CD4-positive, alpha-beta T cell treated with Interleukin-12 subunit alpha and Interleukin-12 subunit beta, for 1 hour (primary cell): ENCODE measurements at regions not wholly inside any gene's neighbourhood (a gene's known extent, or its start where the extent isn't known, plus 50 kb on each side); places are given as distances from the start of the nearest gene placed in this dataset.
"Not testable (repeated sequence)": the region's sequence is repeated elsewhere in the genome, so short reads cannot be mapped to it uniquely, and the experiment has no call there.

ENCODE experiments used
- DNase-seq: peaks from one replicate; pipeline ENCODE4 v3.0.0-alpha.2; 2020

GRCh38 chr14:105945896-105946295 is 419.5 kb downstream of the TMEM121 start:
- DNase-seq: peak; percentile 19

DNA sequence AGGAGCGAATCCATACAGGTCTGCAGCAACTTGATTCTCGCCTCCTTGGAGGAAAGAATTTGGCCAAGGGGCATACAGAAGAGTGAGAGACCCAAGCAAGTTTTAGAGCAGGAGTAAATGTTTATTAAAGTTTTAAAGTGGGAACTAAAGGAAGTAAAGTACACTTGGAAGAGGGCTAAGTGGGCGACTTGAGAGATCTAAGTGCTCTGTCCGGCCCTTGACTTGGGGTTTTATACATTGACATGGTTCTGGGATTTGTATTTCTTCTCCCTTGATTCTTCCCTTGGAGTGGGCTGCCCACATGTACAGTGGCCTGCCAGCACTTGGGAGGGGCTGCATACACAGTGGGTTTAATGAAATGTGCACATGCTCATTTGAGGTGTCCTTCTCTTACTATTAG is 421.2 kb downstream of the TMEM121 start:
- no peak for DNase-seq

- peak; percentile 13 for DNase-seq
These were observed 422.6 kb downstream of the TMEM121 start for GRCh38 chr14:105948955-105949354.

DNA sequence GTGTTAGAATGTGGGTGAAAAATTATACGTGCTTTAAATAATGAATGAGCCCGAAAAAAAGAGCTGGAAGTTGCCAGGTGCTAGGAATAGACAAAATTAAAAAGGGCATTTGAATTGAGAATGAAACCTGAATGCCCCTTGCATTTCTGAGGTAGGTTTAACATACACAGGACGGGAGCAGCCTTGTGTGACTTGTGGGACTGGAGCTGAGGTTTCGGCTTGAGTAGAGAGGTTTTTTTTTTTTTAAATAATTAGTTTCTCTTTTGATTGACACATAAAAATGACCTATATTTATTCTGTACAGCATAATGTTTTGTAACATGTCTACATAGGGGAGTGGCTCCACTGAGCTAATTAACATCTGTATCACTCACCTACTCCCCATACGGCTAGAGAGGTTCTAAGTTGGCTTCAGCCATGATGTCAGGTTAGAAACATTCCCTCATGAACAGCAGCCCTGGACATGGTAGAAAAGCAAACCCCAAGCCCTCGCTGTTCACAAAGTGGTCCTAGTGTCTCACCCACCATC is 424.0 kb downstream of the TMEM121 start:
- DNase-seq: not testable (repeated sequence)

DNA sequence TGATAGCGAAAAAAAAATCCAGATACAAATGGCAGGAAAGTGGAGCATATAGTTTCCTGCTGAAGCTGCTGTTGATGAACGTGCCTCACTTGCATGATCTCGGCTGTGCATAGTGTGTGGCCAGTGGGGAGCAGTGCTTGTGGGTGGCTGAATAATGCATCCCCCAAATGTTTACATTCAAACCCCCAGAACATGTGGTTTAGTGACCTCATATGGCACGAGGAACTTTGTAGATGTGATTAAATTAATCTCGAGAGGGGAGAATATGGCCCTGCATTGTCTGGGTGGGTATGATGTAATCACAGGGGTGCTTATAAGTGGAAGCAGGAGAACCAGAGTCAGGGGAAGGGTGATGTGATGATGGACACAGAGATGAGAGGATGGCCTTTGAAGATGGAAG is 425.0 kb downstream of the TMEM121 start:
- no peak for DNase-seq

GRCh38 chr14:105952222-105952621 is 425.8 kb downstream of the TMEM121 start:
- DNase-seq: no peak

DNA sequence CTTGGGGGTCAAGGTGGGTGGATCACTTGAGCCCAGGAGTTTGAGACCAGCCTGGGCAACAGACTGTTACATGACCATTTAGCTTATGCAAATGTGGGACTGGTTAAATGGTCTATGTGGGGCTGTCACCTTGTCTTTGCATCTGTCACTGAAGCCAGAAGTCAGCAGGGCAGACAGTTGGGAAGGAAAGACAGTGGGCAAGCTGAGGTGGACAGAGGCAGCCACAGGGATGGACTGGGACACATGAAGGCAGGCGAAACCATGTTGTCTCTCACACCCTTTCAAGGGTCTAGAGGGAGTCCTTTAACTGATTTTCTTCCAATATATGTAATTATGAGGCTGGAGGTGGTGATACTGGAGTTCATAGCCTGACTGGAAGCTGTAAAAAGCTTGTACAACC is 426.4 kb downstream of the TMEM121 start:
- DNase-seq: no peak

DNA sequence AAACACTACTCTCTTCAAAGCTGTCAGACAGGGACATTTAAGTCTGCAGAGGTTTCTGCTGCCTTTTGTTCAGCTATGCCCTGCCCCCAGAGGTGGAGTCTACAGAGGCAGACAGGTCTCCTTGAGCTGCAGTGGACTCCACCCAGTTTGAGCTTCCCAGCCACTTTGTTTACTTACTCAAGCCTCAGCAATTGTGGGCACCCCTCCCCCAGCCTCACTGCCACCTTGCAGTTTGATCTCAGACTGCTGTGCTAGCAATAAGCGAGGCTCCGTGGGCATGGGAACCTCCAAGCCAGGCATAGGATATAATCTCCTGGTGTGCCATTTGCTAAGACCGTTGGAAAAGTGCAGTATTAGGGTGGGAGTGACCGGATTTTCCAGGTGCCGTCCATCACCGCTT is 435.2 kb downstream of the TMEM121 start:
- DNase-seq: not testable (repeated sequence)

DNA sequence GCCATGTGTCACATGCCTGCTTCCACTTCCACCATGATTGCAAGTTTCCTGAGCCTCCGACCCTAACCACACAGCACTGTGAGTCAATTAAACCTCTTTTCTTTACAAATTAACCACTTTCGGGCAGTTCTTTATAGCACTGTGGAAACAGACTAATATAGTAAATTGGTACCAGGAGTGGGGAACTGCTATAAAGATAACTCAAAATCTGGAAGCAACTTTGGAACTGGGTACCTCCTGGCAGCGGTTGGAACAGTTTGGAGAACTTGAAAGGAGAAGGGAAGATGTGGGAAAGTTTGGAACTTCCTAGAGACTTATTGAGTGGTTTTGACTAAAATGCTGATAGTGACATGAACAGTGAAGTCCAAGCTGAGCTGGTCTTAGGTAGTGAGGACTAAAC is 436.1 kb downstream of the TMEM121 start:
- no peak for DNase-seq

DNA sequence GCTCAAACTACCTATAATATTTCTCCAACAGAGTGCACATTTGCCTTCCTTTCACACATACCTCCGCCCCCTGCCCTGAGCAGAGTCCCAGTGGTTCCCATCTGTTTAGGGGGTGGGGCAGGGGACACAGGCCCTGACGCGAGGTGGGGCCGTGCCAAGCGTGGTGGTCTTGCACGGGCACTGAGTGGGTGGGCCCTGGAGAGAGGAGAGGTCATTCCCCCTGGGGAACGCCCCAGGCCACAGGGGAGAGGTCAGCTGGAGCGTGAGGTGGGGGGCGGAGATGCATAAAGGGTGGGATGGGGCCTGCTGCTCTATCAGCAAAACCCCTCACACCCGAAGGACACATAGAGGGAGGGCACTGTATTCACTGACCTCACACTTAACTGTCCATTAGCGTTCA is 441.9 kb downstream of the TMEM121 start:
- no peak for DNase-seq

DNA sequence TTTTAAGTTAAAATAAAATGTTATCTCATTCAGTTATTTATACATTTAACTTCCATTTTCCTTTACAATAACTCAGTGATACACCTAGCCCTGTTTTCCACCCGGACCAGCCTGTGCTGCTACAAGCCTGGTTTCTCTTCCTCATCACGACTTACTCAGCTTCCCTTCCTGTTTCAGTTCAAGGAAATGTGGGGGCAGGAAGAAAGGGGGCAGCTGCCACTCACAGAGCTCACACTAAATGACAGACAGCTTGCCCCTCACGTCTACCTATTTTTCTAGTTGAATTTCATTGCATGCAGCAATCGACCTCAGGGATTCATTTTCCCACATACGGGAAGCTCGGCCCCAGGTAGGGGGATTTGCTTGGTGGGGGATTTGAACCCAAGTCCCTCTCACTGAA is 442.6 kb downstream of the TMEM121 start:
- not testable (repeated sequence) for DNase-seq

GRCh38 chr14:105970821-105971220 is 444.4 kb downstream of the TMEM121 start:
- not testable (repeated sequence) for DNase-seq

DNA sequence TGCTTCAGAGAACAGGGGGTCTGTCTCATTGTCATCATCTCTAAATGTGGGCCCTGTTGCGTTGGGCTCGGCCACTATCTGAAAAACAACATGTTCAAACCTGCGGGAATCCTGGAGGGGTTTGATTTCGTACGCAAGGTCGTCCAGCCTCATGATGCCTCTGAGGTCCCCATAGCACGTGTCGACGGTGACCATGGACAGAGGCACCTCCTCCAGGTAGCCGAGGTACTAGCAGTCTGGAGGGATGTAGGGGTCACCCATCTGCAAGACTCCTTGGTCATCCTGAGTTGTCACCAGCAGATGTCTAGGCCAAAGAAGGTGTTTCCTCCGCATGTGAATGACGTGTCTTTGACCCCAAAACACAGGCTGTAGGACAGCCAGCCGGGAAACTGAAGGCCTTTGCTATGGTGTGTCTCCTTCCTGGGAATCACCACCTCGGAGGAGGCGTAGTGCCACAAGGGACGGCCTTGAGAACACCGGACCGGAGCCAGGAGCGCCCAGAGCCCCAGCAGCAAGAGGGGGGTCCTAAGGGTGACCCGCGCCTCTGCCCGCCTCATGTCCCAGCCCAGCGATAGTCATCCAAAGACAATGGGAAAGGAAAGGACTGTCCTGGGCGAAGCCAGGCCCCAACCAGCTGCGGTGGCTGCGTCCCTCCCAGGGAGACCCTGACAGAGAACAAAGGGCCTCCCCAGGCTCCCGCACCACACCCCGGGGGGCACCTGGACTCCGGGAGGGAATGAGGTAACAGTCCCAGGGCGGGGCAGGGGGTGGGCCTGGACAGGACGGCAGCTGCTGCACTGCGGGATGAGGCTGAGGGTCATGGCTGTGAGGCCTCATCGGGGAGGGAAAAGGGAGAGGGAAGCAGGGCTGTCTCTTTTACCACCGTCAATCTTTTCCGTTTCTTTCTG is 445.5 kb downstream of the TMEM121 start:
- no peak for DNase-seq

GRCh38 chr14:105974902-105975301 is 448.5 kb downstream of the TMEM121 start:
- DNase-seq: peak; percentile 67

DNA sequence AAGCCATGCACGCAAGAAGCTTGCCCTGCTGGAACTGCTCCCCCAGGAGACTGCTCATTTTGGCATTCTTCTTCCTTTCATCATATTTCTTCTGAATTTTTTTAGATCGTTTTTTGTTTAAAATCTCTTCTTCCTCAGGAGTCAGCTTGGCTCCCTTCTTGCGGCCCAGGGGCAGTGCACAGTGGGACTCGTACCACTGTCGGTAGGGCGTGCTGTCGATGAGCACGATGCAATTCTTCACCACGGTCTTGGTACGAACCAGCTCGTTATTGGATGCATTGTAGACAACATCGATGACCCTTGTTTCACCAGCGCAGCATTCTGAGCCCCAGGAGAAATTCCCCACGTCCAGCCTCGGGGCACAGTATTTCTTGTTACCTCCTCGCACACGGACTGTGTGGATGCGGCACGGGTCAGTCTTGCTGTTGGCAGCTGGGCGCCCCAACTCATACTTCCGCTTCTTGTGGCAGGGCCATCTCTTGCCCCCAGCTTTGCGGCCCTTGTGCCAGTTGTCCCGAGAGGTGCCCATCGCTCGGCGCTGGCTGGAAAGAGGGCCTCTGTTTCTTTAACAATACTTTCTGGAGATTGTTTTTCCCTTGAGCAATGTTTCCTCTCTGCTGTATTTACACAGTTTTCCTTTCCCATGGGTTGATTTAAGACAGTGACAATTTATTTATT is 452.4 kb downstream of the TMEM121 start:
- DNase-seq: no peak

- DNase-seq: no peak
These were observed 453.1 kb downstream of the TMEM121 start for GRCh38 chr14:105979446-105979845.

DNA sequence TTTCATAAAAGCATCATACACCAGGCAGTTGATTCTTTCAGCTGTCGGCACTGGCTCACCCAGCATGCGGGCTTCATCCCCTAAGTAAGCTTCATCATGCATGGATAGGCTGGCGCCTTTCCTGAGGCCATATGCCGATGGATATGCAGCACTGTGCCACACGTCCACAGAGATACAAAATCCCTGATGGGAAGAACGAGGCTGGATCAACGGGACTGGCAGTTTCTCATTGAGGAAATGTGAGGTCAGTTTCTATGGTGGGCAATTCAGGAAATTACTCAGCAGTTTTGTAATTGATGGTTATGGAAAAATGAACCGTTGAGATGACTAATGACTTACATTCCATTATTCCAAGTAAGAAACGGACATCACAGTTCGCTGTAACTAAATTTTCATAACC is 453.8 kb downstream of the TMEM121 start:
- DNase-seq: no peak

GRCh38 chr14:105981517-105982302 is 455.3 kb downstream of the TMEM121 start:
- peak; percentile 70 for DNase-seq

- no peak for DNase-seq
These were observed 456.3 kb downstream of the TMEM121 start for GRCh38 chr14:105982664-105983063.

- DNase-seq: no peak
These were observed 460.5 kb downstream of the TMEM121 start for GRCh38 chr14:105986894-105987284.

DNA sequence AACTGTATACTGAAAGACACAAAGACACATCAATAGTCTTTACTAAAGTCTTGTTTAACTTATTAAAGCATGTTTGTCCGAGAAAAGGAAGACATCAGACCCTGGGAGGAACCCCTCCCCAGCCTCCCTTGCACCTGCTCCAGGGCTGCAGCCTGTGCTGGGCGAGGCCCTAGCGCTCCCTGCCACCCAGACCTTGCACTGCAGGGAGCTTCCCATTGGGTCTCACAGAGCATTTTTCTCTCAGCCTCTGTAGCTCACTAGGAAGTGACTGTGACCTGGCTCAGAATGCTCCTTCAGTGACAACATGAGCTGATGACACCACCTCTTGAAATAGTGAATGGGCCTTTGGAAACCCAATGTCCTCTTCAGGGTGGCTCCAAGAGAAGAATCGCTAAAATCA is 461.2 kb downstream of the TMEM121 start:
- DNase-seq: no peak

- no peak for DNase-seq
These were observed 463.4 kb downstream of the TMEM121 start for GRCh38 chr14:105989566-105990302.
